PC-9 (cell line): ENCODE measurements at regions not wholly inside any gene's neighbourhood (a gene's known extent, or its start where the extent isn't known, plus 50 kb on each side); places are given as distances from the start of the nearest gene placed in this dataset.
A peak's percentile ranks its signal among the peaks of the same experiment; 100 is the strongest.

Experiments
- BruUV-seq: library from RNA; stranded (reverse); fragments of 400-500 nt; replicated peaks from 2 replicates; lab custom pipeline; 2021; lab: Mats Ljungman, UMichigan
- CTCF ChIA-PET: fragments of 300-600 bp; sonication (Branson Sonifier 250); formaldehyde crosslinking; loops from one replicate; lab custom pipeline; 2022; ENCODE audit warnings: antibody characterized with exemption; lab: Charles Lee
- POLR2A ChIA-PET: fragments of 300-600 bp; sonication (Branson Sonifier 250); formaldehyde crosslinking; loops from one replicate; lab custom pipeline; 2022; ENCODE audit warnings: antibody characterized with exemption; ENCODE audit not compliant: unreplicated experiment; lab: Charles Lee
- DNase-seq, 2 experiments: peaks; one replicate each; pipeline versions ENCODE4 v3.0.0 to v3.0.0-alpha.2; 2015 to 2022; ENCODE audit warnings: mixed read lengths in 1 of 2
- H2AFZ ChIP-seq: fragments of 200-600 bp; sonication (generic); 2 replicates; pipeline ENCODE4 v1.8.1; 2017; ENCODE audit warnings: antibody characterized with exemption
- H3F3A ChIP-seq: fragments of 200-600 bp; sonication (generic); 2 replicates; pipeline ENCODE4 v1.8.1; 2017; ENCODE audit warnings: antibody characterized with exemption, mild to moderate bottlenecking, low read depth; ENCODE audit not compliant: insufficient read depth
- H3K27ac ChIP-seq: fragments of 200-600 bp; sonication (generic); 2 replicates; pipeline ENCODE4 v1.6.1; 2016; ENCODE audit warnings: mixed run types
- H3K27me3 ChIP-seq: fragments of 200-600 bp; sonication (generic); 2 replicates; pipeline ENCODE4 v1.6.1; 2016; ENCODE audit warnings: low read depth, mixed run types; ENCODE audit not compliant: insufficient read depth
- H3K36me3 ChIP-seq: fragments of 200-600 bp; sonication (generic); 2 replicates; pipeline ENCODE4 v1.6.1; 2016; ENCODE audit warnings: low read depth, mixed run types
- H3K4me1 ChIP-seq: fragments of 200-600 bp; sonication (generic); replicated peaks from 2 replicates; pipeline ENCODE4 v1.6.1; 2016; ENCODE audit warnings: mixed run types; ENCODE audit not compliant: insufficient read depth
- H3K4me2 ChIP-seq: fragments of 200-600 bp; sonication (generic); 2 replicates; pipeline ENCODE4 v1.6.1; 2017; ENCODE audit warnings: mixed run types
- H3K4me3 ChIP-seq: fragments of 200-600 bp; sonication (generic); 2 replicates; pipeline ENCODE4 v1.6.1; 2016; ENCODE audit warnings: mixed run types
- H3K79me2 ChIP-seq: fragments of 200-600 bp; sonication (generic); 2 replicates; pipeline ENCODE4 v1.6.1; 2017; ENCODE audit warnings: low read depth, mixed run types
- H3K9me2 ChIP-seq: fragments of 200-600 bp; sonication (generic); 2 replicates; pipeline ENCODE4 v1.8.1; 2017; ENCODE audit warnings: mild to moderate bottlenecking; ENCODE audit not compliant: insufficient read depth
- H3K9me3 ChIP-seq: fragments of 200-600 bp; sonication (generic); 2 replicates; pipeline ENCODE4 v1.8.1; 2016; ENCODE audit warnings: low read depth; ENCODE audit not compliant: insufficient read depth
- H4K20me1 ChIP-seq: fragments of 200-600 bp; sonication (generic); 2 replicates; pipeline ENCODE4 v1.8.1; 2017; ENCODE audit not compliant: insufficient read depth
- EZH2 ChIP-seq: fragments of 200-600 bp; sonication (generic); IDR thresholded peaks from 2 replicates; pipeline ENCODE4 v1.8.0; 2017; ENCODE audit warnings: antibody characterized with exemption, low read depth
- intact Hi-C: fragments of 100-400 bp; cut with micrococcal nuclease; formaldehyde crosslinking; loops from one replicate; pipeline ENCODE4 v1.10.0; 2022; ENCODE audit not compliant: unreplicated experiment
- TF ChIP-seq, protein P1 (sequence below): fragments of 200-600 bp; sonication (generic); conservative IDR thresholded peaks from 2 replicates; pipeline ENCODE4 v1.6.1; 2017; ENCODE audit warnings: mixed run types, antibody characterized with exemption, mild to moderate bottlenecking, moderate library complexity

- H4K20me1 ChIP-seq: no peaks in the 10 kb centered on the region
- ChIA-PET POLR2A (no interaction called here), CTCF (interaction anchor here (0.6 kb wide), 1 partner anchor 185 kb away, joined by 4 read pairs; no protein-coding TSS in a partner anchor)
- H3K36me3 ChIP-seq: no peaks in the 10 kb centered on the region
- no peak overlapping the region for H3K4me3 ChIP-seq
- no peak overlapping the region for H2AFZ ChIP-seq
- H3K9me2 ChIP-seq: no peaks in the 10 kb centered on the region
- H3K4me1 ChIP-seq: peaks cover 81% of the 10 kb centered on the region
- H3K27me3 ChIP-seq: no peaks in the 10 kb centered on the region
- no peaks in the 10 kb centered on the region for H3K9me3 ChIP-seq
- intact Hi-C loops: no loop called here
- H3K79me2 ChIP-seq: no peaks in the 10 kb centered on the region
- H3K4me2 ChIP-seq: no peak overlapping the region
- BruUV-seq: no TSS peak
- no peak overlapping the region for H3K27ac ChIP-seq
- TF ChIP-seq, protein P1, sequence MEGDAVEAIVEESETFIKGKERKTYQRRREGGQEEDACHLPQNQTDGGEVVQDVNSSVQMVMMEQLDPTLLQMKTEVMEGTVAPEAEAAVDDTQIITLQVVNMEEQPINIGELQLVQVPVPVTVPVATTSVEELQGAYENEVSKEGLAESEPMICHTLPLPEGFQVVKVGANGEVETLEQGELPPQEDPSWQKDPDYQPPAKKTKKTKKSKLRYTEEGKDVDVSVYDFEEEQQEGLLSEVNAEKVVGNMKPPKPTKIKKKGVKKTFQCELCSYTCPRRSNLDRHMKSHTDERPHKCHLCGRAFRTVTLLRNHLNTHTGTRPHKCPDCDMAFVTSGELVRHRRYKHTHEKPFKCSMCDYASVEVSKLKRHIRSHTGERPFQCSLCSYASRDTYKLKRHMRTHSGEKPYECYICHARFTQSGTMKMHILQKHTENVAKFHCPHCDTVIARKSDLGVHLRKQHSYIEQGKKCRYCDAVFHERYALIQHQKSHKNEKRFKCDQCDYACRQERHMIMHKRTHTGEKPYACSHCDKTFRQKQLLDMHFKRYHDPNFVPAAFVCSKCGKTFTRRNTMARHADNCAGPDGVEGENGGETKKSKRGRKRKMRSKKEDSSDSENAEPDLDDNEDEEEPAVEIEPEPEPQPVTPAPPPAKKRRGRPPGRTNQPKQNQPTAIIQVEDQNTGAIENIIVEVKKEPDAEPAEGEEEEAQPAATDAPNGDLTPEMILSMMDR: no peak
- no peak for TF ChIP-seq EZH2
- no peak for DNase-seq
- peaks cover 46% of the 10 kb centered on the region for H3F3A ChIP-seq
Observed at GRCh38 chr2:64795024-64795592, 141.4 kb upstream of the SERTAD2 start.

GRCh38 chr2:64796926-64797325 lies 143.2 kb upstream of the SERTAD2 start:
- no peak overlapping the region for H3K27ac ChIP-seq
- POLR2A ChIA-PET: interaction anchor here (0.7 kb wide), 1 partner anchor 11 kb away, joined by 3 read pairs; no protein-coding TSS in a partner anchor
- no TSS peak for BruUV-seq
- CTCF ChIA-PET: no interaction called here
- no peaks in the 10 kb centered on the region for H4K20me1 ChIP-seq
- intact Hi-C loops: no loop called here
- H3K27me3 ChIP-seq: no peaks in the 10 kb centered on the region
- no peaks in the 10 kb centered on the region for H3K9me2 ChIP-seq
- no peaks in the 10 kb centered on the region for H3K9me3 ChIP-seq
- H3K4me3 ChIP-seq: no peak overlapping the region
- TF ChIP-seq, protein P1: no peak
- TF ChIP-seq EZH2: no peak
- peaks cover 45% of the 10 kb centered on the region for H3F3A ChIP-seq
- H3K36me3 ChIP-seq: no peaks in the 10 kb centered on the region
- no peaks in the 10 kb centered on the region for H3K79me2 ChIP-seq
- peak overlapping the region; percentile 63 for H3K4me2 ChIP-seq
- H3K4me1 ChIP-seq: peaks cover 72% of the 10 kb centered on the region
- no peak for DNase-seq
- no peak overlapping the region for H2AFZ ChIP-seq

- Histone ChIP-seq H3K36me3 (no peaks in the 10 kb centered on the region), H3K79me2 (no peaks in the 10 kb centered on the region), H3K4me1 (peaks cover 63% of the 10 kb centered on the region), H4K20me1 (no peaks in the 10 kb centered on the region), H3K4me2 (peak overlapping the region; percentile 63), H3K27ac (peak overlapping the region; percentile 30), H3K9me2 (no peaks in the 10 kb centered on the region), H2AFZ (no peak overlapping the region), H3K27me3 (no peaks in the 10 kb centered on the region), H3K9me3 (no peaks in the 10 kb centered on the region), H3F3A (peaks cover 45% of the 10 kb centered on the region), H3K4me3 (peak overlapping the region; percentile 12; the same call in 1 of the 2 replicates)
- DNase-seq: peak; percentile 63 to 90
- ChIA-PET CTCF (no interaction called here), POLR2A (interaction anchor here (0.6 to 1.2 kb wide), 3 partner anchors 47 to 315 kb away, joined by 3 to 8 read pairs (median 8); no protein-coding TSS in a partner anchor)
- BruUV-seq: no TSS peak
- intact Hi-C loops: loop anchor here (2.0 kb wide), 1 partner anchor 47 kb away; no protein-coding TSS in a partner anchor
- TF ChIP-seq, protein P1: no peak
- TF ChIP-seq EZH2: no peak
Observed at GRCh38 chr2:64797881-64798575, 144.3 kb upstream of the SERTAD2 start.
